Stomach (tissue), 8 donors: ENCODE measurements at regions not wholly inside any gene's neighbourhood (a gene's known extent, or its start where the extent isn't known, plus 50 kb on each side); places are given as distances from the start of the nearest gene placed in this dataset.
A peak's percentile ranks its signal among the peaks of the same experiment; 100 is the strongest.
"Not testable (repeated sequence)": the region's sequence is repeated elsewhere in the genome, so short reads cannot be mapped to it uniquely, and the experiment has no call there.

ENCODE experiments used
- DNase-seq, 2 donors: peaks; one replicate each; pipeline versions ENCODE4 v3.0.0 to v3.0.0-alpha.2; 2013 to 2019
- H3K27ac ChIP-seq, 5 donors: fragments of 200-600 bp in 4 of 5; sonication (generic) in 4 of 5; one replicate each; pipeline ENCODE4 v1.5.1; 2013 to 2019; ENCODE audit warnings: mild to moderate bottlenecking in 1 of 5, moderate library complexity in 1 of 5
- H3K27me3 ChIP-seq, 3 donors: fragments of 200-600 bp; sonication (generic); one replicate each; pipeline ENCODE4 v1.5.1; 2017 to 2019; ENCODE audit warnings: mixed run types in 1 of 3
- H3K36me3 ChIP-seq, 4 donors: fragments of 200-600 bp; sonication (generic); 1 replicate in 3 of 4; 2 replicates in 1 of 4; pipeline ENCODE4 v1.5.1; 2016 to 2019
- H3K4me1 ChIP-seq, 4 donors: fragments of 200-600 bp; sonication (generic); one replicate each; pipeline ENCODE4 v1.5.1; 2016 to 2019
- H3K4me3 ChIP-seq, 4 donors: fragments of 200-600 bp; sonication (generic) in 3 of 4; one replicate each; pipeline ENCODE4 v1.5.1; 2016 to 2019; ENCODE audit warnings: mild to moderate bottlenecking in 1 of 4
- H3K9me3 ChIP-seq, 4 donors: fragments of 200-600 bp; sonication (generic); one replicate each; pipeline ENCODE4 v1.5.1; 2016 to 2019
- CTCF ChIP-seq, 7 experiments: fragments of 450-650 bp in 4 of 7; fragments of 200-600 bp in 3 of 7; sonication (generic) in 3 of 7; IDR thresholded peaks; one replicate each; pipeline ENCODE4 v1.5.1; 2016 to 2019; ENCODE audit warnings: antibody characterized with exemption in 7 of 7, control low read depth in 2 of 7, mild to moderate bottlenecking in 1 of 7
- EP300 ChIP-seq: sonication (generic); formaldehyde crosslinking; IDR thresholded peaks from one replicate; pipeline ENCODE4 v1.6.1; 2017; ENCODE audit warnings: antibody characterized with exemption
- POLR2A ChIP-seq, 4 donors: fragments of 450-650 bp; IDR thresholded peaks; one replicate each; pipeline ENCODE4 v1.6.1; 2016; ENCODE audit warnings: antibody characterized with exemption in 4 of 4, control low read depth in 2 of 4, mild to moderate bottlenecking in 1 of 4, moderate library complexity in 1 of 4
- POLR2AphosphoS5 ChIP-seq, 3 donors: sonication (generic); formaldehyde crosslinking; IDR thresholded peaks; one replicate each; pipeline ENCODE4 v1.6.1; 2016; ENCODE audit warnings: antibody characterized with exemption in 3 of 3
- WGBS, 5 donors: extraction: QIAGEN DNeasy Blood & Tissue Kit in 3 of 5; methylation state at CpG; one replicate each; pipeline versions ENCODE4 v1.1.5 to v1.1.7; 2013 to 2018; 5-methylcytosine and 5-hydroxymethylcytosine counted together
- intact Hi-C: fragments of 100-400 bp; cut with DNase I; formaldehyde crosslinking; loops from one replicate; pipeline ENCODE4 v1.15.1; 2023; ENCODE audit warnings: low total_unique reads
- donor health status: healthy with polysubstance abuse.
- donor health status: Bipolar disorder and iron deficiency.
- donor health status: healthy.

DNA sequence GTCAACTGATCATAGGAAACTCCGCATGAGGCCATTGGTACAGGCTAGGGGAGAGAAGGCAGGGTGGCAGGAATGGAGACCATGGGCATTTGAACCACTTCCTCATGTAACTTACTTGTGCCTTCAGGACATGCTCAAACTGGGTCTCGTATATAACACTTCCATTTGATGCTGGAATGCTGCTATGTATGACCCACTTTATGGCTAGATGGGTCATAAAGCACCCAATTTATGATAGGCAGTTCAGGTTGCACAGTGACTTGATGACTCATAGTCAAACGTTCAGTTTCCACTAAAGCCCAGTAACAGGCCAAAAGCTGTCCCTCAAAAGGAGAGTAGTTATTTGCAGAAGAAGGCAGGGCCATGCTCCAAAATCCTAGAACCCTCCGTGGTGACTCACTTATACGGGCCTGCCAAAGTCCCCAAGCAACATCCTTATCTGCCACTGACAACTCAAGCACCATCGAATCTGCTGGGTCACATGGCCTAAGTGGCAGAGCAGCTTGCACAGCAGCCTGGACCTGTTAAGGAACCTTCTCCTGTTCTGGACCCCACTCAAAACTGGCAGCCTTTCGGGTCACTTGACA is 236.4 kb downstream of the ZC4H2 start:
- H3K4me1 ChIP-seq, result no peaks in the 10 kb centered on the region
- TF ChIP-seq POLR2AphosphoS5 (IDR thresholded peaks at IDR 0.05) (no peak), CTCF (IDR thresholded peaks at IDR 0.05) (no peak), POLR2A (IDR thresholded peaks at IDR 0.05) (no peak), EP300 (no peak)
- intact Hi-C loops, result no loop called here
- H3K4me3 ChIP-seq, result no peak overlapping the region
- H3K9me3 ChIP-seq, result peaks cover 0 to 4% (median 0%) of the 10 kb centered on the region in 4 donors
- DNase-seq, result no peak
- no peaks in the 10 kb centered on the region for H3K36me3 ChIP-seq
- no peak overlapping the region for H3K27ac ChIP-seq
- H3K27me3 ChIP-seq, result no peaks in the 10 kb centered on the region
- WGBS, 5 donors, result 62 to 83% (median 71%) methylated on average over 6 to 7 of the region's 7 CpGs

- Histone ChIP-seq H3K27me3 (no peaks in the 10 kb centered on the region), H3K36me3 (no peaks in the 10 kb centered on the region), H3K4me1 (no peaks in the 10 kb centered on the region), H3K9me3 (peaks cover 0 to 24% (median 14%) of the 10 kb centered on the region in 4 donors), H3K27ac (no peak overlapping the region), H3K4me3 (no peak overlapping the region)
- intact Hi-C loops, result no loop called here
- DNase-seq, result no peak
- no peak for TF ChIP-seq POLR2AphosphoS5 (IDR thresholded peaks at IDR 0.05)
- TF ChIP-seq POLR2A (IDR thresholded peaks at IDR 0.05), result no peak
- no peak for TF ChIP-seq EP300
- TF ChIP-seq CTCF (IDR thresholded peaks at IDR 0.05), result no peak
- 73 to 91% (median 80%) methylated on average over 7 to 9 of the region's 9 CpGs for WGBS, 5 donors
Measured at GRCh38 chrX:64698317-64698716, 277.9 kb downstream of the ZC4H2 start.

DNA sequence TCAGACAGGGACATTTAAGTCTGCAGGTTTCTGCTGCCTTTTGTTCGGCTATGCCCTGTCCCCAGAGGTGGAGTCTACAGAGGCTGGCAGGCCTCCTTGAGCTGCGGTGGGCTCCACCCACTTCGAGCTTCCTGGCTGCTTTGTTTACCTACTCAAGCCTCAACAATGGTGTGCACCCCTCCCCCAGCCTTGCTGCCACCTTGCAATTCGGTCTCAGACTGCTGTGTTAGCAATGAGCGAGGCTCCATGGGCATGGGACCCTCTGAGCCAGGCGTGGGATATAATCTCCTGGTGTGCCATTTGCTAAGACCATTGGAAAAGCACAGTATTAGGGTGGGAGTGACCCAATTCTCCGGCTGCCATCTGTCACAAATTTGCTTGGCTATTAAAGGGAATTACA is 280.9 kb downstream of the ZC4H2 start:
- 53 to 73% (median 65%) methylated on average over 4 to 7 of the region's 7 CpGs for WGBS, 5 donors
- intact Hi-C loops, result not testable (repeated sequence)

DNA sequence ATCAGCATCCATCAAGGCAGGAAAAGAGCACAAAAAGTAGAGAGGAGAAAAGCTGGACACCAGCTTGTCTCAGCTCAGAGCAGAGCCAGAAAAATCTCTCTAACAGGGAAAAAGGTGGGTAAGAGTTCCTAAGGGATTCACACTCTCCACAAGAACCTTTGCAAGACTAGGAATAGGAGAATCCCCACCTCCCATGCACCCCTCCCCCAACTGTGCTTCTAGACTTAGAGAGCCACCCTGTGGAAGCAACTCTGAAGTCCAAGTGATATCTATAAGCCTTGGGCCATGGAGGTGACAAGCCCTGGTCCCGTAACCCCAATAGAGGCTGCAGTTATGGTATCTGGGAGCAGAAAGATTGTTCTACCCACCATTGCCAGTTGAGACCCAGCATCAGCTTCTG is 267.6 kb upstream of the MTMR8 start:
- Histone ChIP-seq H3K4me1 (no peaks in the 10 kb centered on the region), H3K9me3 (peaks cover 0 to 36% (median 16%) of the 10 kb centered on the region in 4 donors), H3K27me3 (no peaks in the 10 kb centered on the region), H3K36me3 (no peaks in the 10 kb centered on the region), H3K27ac (no peak overlapping the region), H3K4me3 (no peak overlapping the region)
- WGBS, 5 donors, result 88 to 100% (median 97%) methylated on average over 1 of the region's 1 CpG; no CpG with 5 or more reads in 1 of the 5 donors
- TF ChIP-seq POLR2A (IDR thresholded peaks at IDR 0.05), result no peak
- DNase-seq, result no peak
- intact Hi-C loops, result no loop called here

More for the DNA sequence above, 280.9 kb downstream of the ZC4H2 start:
- H3K4me3 ChIP-seq, H3K27ac ChIP-seq, H3K36me3 ChIP-seq, H3K27me3 ChIP-seq, DNase-seq, H3K4me1 ChIP-seq: not testable (repeated sequence)
- peaks cover 0 to 20% (median 12%) of the 10 kb centered on the region in 4 donors for H3K9me3 ChIP-seq

GRCh38 chrX:64657229-64657628 is 262.0 kb upstream of the MTMR8 start:
- DNase-seq, H3K4me1 ChIP-seq, H3K27ac ChIP-seq, H3K27me3 ChIP-seq, intact Hi-C loops, H3K36me3 ChIP-seq, H3K4me3 ChIP-seq: not testable (repeated sequence)
- peaks cover 0 to 21% (median 16%) of the 10 kb centered on the region in 4 donors for H3K9me3 ChIP-seq
- 27 to 41% (median 32%) methylated on average over 6 of the region's 6 CpGs for WGBS, 5 donors

DNA sequence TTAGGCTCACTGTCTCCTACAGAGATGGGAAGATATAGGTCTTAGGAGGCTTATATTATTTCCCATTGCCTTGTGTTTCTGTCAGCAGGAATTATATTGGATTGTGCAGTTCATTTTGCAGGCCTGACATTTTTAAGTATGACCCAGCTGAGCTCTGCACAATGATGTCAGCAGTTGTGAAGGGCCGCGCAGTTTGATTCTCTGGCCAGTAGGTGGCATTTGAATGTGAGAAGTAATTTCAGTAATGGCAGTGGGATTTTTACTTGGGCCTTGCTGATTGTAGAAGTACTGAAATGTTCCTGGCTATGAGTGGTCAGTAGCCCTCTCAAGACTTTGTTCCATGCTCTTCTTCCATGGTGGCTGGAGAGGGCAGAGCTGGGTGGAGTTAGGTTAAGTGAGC is 247.2 kb upstream of the MTMR8 start:
- Histone ChIP-seq H3K27me3 (no peaks in the 10 kb centered on the region), H3K9me3 (peaks cover 0 to 19% (median 7%) of the 10 kb centered on the region in 4 donors), H3K36me3 (no peaks in the 10 kb centered on the region), H3K27ac (no peak overlapping the region), H3K4me1 (no peaks in the 10 kb centered on the region), H3K4me3 (no peak overlapping the region)
- intact Hi-C loops, result no loop called here
- TF ChIP-seq CTCF (IDR thresholded peaks at IDR 0.05), result peak in 1 of 7 experiments; percentile 15
- TF ChIP-seq POLR2A (IDR thresholded peaks at IDR 0.05), result no peak
- 36 to 92% (median 83%) methylated on average over 2 of the region's 2 CpGs for WGBS, 5 donors
- no peak for DNase-seq
